SK-N-DZ (cell line): ENCODE measurements at regions not wholly inside any gene's neighbourhood (a gene's known extent, or its start where the extent isn't known, plus 50 kb on each side); places are given as distances from the start of the nearest gene placed in this dataset.
"Not testable (repeated sequence)": the region's sequence is repeated elsewhere in the genome, so short reads cannot be mapped to it uniquely, and the experiment has no call there.

Source experiments
- DNase-seq: peaks from one replicate; pipeline ENCODE4 v3.0.0-alpha.2; 2015; ENCODE audit warnings: low spot score

- no peak for DNase-seq
Measured at GRCh38 chr1:199205740-199206441, 567.1 kb downstream of the PTPRC start.

DNA sequence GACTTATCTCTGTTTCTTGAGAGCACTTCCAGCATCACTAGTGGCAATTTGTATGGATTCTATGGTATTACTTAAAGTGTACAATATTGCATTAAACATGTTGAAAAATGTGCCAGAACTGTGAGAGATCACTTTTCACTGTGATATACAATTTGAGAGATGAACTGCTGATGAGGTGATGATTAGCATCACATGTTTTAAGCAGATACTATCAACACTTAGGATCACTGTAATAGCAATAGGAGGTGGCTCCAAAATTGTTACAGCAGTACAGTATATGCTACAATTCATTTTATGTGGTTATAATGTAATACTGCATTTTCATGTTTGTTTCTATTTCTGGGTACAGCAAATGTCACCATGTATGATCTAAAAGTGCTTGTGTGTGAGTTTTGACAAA, 570.0 kb downstream of the PTPRC start:
- DNase-seq, result peak; percentile 6

- DNase-seq, result no peak
Measured at GRCh38 chr1:199218065-199218464, 579.2 kb downstream of the PTPRC start.

GRCh38 chr1:199218533-199218932, 579.7 kb downstream of the PTPRC start:
- no peak for DNase-seq

DNA sequence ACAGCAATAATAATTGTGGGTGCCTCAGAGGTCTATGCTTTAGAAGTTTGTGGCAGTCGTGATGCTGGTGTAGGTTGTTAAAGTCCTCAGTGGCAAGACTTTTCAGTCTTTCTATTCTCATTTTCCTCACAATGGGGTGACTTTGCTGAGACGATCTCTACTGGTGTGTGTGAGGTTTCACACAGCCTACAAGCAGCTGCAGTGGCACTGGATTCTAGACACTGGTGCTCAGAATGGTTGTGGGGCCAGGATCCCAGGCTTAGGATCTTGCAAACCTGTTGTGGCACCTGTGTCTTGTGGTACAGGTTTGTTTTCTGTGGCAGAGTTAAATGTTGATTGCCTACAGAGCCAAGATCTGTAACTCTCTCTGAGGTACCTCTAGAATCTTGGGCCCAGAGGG, 581.2 kb downstream of the PTPRC start:
- DNase-seq, result no peak

DNA sequence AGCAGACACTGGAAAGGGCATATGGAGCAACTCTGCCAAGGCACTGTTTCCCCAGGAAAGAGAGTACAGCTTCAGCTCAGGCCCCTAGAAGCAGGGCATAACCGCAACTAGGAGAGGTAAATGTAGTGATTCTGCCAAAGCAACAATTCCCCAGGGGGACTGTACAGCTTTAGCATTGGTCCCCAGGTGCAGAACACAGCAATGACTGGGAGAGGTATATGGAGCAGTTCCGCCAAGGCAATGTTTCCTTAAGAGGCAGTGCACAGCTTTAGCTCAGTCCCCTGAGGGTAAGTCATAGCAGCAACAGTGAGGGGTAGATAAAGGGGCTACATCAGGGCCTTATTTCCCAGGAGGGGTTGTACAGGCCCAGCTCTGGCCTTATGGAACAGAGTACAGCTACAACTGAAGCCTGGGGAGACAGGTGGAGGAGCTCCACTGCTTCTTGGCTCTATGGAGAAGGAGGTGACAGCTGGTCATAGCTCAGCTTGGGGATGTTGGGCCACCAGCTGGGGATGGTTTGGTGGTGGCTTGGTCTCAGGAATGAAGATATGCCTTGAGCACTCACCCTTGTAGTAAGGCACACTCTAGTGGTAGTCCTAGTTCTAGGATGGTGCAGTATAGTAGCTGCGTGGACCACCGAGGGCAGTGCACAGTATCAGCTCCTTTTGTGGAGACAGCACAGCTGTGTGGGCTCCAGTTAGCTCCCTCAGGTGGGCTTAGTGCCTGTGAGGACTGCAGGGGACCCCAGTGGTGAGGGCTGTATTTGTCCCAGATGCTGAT, 582.7 kb downstream of the PTPRC start:
- no peak for DNase-seq

GRCh38 chr1:199223936-199224335, 585.1 kb downstream of the PTPRC start:
- DNase-seq, result no peak

DNA sequence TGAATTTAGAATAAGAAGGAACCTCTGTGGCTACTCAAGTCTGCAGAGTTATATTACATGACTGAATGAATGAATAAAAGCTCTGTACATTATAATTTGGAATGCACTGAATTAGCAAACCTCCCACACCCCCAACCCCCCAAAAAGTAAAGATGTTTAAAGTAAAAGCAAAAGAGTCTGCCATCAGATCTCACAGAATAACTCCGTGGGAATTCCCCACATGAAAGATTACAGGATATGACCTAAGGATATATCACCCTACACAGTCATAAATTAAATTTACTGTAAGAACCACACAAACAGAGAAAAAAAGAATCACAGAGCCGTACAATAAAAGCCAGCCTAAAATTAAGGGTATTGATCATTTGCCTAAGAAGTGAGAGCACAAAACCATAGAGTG, 587.3 kb downstream of the PTPRC start:
- no peak for DNase-seq

GRCh38 chr1:199242147-199242546, 603.3 kb downstream of the PTPRC start:
- no peak for DNase-seq

- DNase-seq, result no peak
Measured at GRCh38 chr1:199242601-199243000, 603.8 kb downstream of the PTPRC start.

DNA sequence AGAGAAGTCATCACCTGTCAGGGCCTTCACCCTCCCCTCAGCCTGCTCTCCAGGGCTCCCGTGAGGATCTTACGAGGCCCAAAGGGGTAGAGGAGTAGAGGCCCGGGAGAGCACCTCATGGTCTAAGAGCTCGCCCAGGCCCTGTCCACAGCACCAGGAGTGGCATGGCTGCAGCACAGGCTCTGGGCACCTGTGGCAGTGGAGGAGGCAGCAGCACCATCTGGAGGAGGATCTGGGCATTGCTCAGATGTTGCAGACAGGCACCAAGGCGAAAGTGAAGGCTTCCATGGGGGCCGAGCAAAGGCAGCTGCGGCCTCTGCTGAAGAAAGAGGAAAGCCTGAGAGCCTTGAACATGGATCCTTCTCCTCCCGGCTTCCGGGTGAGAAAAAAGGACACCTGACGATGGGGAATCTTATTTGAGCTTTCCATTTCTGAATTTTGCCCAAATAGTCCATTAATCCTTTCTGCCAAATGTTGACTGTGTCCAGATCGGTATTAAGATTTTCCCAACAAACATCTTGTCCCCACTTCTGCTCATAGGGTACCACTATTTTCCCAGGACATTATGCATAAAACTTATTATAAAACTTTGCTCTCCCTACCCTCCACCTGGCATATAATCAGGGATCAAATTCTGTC, 604.7 kb downstream of the PTPRC start:
- DNase-seq, result peak; percentile 43

DNA sequence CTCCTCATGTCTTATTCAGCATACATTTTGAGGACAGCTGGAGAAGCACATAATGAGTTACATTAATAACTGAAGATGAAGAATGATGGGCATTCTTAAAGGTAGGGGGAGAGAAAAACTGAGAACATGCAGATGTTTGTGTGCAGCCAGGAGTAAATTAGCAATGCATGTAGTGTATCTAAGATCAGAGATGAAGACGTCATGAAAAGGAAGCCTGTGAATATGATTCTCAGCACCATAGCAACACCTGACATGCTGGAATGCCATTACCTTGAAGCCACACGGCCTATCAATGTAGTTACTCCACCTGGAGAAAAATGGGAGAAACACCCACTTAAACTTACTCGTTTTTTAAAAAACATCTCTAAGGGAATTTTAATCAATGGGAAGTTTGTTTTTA, 607.1 kb downstream of the PTPRC start:
- no peak for DNase-seq

- peak; percentile 12 for DNase-seq
Measured at GRCh38 chr1:199246716-199247115, 607.9 kb downstream of the PTPRC start.

DNA sequence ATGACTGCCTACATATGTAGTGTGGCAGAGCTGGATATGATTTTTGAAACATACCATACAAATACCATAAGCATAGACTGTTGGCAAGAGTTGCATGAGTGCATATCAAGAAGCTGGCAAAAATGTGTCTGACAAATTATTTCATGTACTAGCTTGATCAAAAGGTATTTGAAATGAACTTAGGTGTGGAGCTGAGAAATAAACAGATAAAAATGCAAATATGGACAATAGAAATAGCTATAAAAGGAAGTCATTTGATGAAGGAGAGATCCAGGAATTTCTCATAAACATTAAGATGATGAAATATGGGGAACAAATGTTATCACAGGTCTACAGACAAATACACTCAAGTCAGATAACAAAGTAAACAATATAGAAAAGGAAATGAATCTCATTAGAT, 609.1 kb downstream of the PTPRC start:
- DNase-seq, result no peak

DNA sequence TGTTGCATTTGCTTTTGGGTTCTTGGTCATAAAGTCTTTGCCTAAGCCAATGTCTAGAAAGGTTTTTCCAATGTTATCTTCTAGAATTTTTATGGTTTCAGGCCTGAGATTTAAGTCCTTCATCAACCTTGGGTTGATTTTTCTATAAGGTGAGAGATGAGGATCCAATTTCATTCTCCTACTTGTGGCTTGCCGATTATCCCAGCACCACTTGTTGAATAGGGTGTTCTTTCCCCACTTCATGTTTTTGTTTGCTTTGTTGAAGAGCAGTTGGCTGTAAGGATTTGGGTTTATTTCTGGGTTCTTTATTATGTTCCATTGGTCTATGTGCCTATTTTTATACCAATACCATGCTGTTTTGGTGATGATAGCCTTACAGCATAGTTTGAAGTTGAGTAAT, 615.2 kb downstream of the PTPRC start:
- not testable (repeated sequence) for DNase-seq

- peak; percentile 26 for DNase-seq
Measured at GRCh38 chr1:199261328-199261727, 622.5 kb downstream of the PTPRC start.

- no peak for DNase-seq
Measured at GRCh38 chr1:199264283-199264682, 625.4 kb downstream of the PTPRC start.

DNA sequence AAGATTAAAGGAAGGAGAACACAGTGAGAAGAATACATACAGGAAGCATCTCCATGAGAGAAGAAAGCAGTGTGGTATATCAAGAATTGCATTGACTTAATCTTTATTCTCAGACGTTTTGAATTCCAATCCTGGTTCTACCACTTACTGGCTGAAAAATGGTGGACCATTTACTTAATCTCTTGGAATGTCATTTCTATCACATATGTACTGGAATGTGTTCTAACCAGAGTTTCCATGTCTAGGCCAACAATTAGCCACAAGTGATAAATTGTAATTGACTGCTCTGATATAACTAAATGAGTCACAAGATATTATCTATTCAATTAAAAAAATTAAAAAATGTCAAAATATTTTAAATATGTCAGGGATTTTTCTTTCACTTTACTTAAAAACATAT, 626.1 kb downstream of the PTPRC start:
- DNase-seq, result no peak

GRCh38 chr1:199265319-199265718, 626.5 kb downstream of the PTPRC start:
- DNase-seq, result no peak

GRCh38 chr1:199269241-199269640, 630.4 kb downstream of the PTPRC start:
- no peak for DNase-seq

- no peak for DNase-seq
Measured at GRCh38 chr1:199272139-199272544, 633.3 kb downstream of the PTPRC start.

- DNase-seq, result no peak
Measured at GRCh38 chr1:199272628-199273086, 633.8 kb downstream of the PTPRC start.
